Colonic mucosa (tissue), 4 donors: ENCODE measurements at regions not wholly inside any gene's neighbourhood (a gene's known extent, or its start where the extent isn't known, plus 50 kb on each side); places are given as distances from the start of the nearest gene placed in this dataset.

Experiments
- DNase-seq: peaks from one replicate; pipeline ENCODE4 v3.0.0-alpha.2; 2020
- H3K27ac ChIP-seq: fragments of 200-600 bp; one replicate; pipeline ENCODE4 v1.8.0; 2021
- H3K27me3 ChIP-seq: fragments of 200-600 bp; one replicate; pipeline ENCODE4 v1.8.0; 2021
- H3K36me3 ChIP-seq: fragments of 200-600 bp; one replicate; pipeline ENCODE4 v1.8.0; 2021
- H3K4me1 ChIP-seq: fragments of 200-600 bp; one replicate; pipeline ENCODE4 v1.8.0; 2021; ENCODE audit warnings: mild to moderate bottlenecking
- H3K4me3 ChIP-seq: fragments of 200-600 bp; one replicate; pipeline ENCODE4 v1.8.0; 2021
- H3K9ac ChIP-seq, 2 donors: one replicate each; pipeline ENCODE4 v1.7.0; 2013; ENCODE audit warnings: control low read depth in 2 of 2, low read depth in 2 of 2, low read length in 2 of 2
- H3K9me3 ChIP-seq: fragments of 200-600 bp; one replicate; pipeline ENCODE4 v1.8.0; 2021
- CTCF ChIP-seq: fragments of 200-600 bp; IDR thresholded peaks from one replicate; pipeline ENCODE4 v1.8.0; 2022; ENCODE audit warnings: antibody characterized with exemption, mild to moderate bottlenecking
- intact Hi-C: fragments of 100-400 bp; cut with DNase I; formaldehyde crosslinking; loops from one replicate; pipeline ENCODE4 v1.14.1; 2022
- donor health status: healthy.
- donor health status: DM: no; HTN: no; CAD: no.
- donor health status: DM: no; HTN: no; CAD: no.

GRCh38 chr10:106214243-106214642, 950.3 kb downstream of the SORCS1 start:
- Histone ChIP-seq H3K9me3 (no peaks in the 10 kb centered on the region), H3K36me3 (no peaks in the 10 kb centered on the region), H3K27me3 (no peaks in the 10 kb centered on the region), H3K4me3 (no peak overlapping the region), H3K9ac (no peak overlapping the region), H3K27ac (no peak overlapping the region), H3K4me1 (no peaks in the 10 kb centered on the region)
- no peak for TF ChIP-seq CTCF
- no peak for DNase-seq
- intact Hi-C loops: no loop called here

DNA sequence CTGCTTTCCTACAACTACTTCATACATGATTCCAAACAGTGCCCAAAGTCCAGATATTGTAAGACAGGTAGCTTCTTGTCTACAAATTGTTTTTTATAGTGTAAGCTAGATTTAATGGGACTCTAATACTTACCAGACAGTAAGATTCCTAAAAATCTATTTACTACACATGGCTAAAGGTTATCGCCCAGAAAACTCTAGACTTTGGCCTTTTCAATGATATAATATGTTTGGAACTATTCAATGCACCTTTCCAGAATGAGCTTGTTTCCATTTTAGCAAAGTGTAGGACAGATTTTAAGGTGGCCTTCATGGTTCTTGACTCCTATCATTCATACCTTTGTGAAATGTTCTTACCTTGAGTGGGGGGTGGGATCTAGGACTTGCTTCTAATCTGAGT, 951.0 kb downstream of the SORCS1 start:
- H3K4me3 ChIP-seq: no peak overlapping the region
- DNase-seq: no peak
- H3K9ac ChIP-seq: no peak overlapping the region
- intact Hi-C loops: no loop called here
- no peak for TF ChIP-seq CTCF
- H3K36me3 ChIP-seq: no peaks in the 10 kb centered on the region
- H3K27me3 ChIP-seq: no peaks in the 10 kb centered on the region
- H3K4me1 ChIP-seq: no peaks in the 10 kb centered on the region
- H3K27ac ChIP-seq: no peak overlapping the region
- H3K9me3 ChIP-seq: no peaks in the 10 kb centered on the region

DNA sequence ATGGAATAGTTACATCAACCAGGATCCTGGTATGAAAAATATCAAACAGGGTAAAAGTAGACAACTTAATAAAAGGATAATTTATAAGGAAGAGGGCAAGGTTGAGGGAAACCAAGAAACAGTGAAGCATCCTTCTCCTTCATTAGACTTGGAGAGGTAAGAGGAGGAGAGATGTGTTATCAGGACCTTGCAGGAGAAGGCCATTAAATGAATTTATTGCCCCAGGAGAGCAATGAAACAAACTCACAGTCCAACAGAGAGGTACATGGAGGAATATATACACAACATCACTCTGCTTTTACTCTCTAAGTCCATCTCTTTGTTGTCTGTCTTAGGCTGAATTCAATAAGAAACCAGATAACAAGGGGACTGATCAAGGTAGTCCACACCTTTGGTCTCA, 966.2 kb downstream of the SORCS1 start:
- no peaks in the 10 kb centered on the region for H3K9me3 ChIP-seq
- no peak overlapping the region for H3K4me3 ChIP-seq
- TF ChIP-seq CTCF: no peak
- no peak overlapping the region for H3K27ac ChIP-seq
- DNase-seq: no peak
- H3K4me1 ChIP-seq: no peaks in the 10 kb centered on the region
- H3K27me3 ChIP-seq: no peaks in the 10 kb centered on the region
- no peak overlapping the region for H3K9ac ChIP-seq
- H3K36me3 ChIP-seq: no peaks in the 10 kb centered on the region
- intact Hi-C loops: no loop called here

DNA sequence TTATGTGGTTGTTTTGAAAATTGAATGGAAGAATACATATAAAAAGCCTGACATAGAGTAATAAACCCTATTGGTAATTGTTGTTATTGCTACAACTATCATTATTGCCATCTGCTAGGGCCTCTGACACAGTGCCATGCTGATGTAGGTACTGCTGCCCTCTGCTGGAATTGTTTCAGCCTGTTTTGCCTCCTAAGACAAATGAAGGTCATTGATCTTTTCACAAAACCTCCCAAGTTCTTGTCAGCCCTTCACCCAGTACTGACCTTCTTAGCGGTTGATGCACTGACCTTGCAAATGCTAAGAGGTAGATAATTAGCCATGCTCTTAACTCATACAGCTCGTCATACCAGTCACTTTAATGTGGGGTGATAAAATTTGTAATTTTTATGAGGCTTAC, 975.2 kb downstream of the SORCS1 start:
- no peaks in the 10 kb centered on the region for H3K36me3 ChIP-seq
- intact Hi-C loops: no loop called here

DNA sequence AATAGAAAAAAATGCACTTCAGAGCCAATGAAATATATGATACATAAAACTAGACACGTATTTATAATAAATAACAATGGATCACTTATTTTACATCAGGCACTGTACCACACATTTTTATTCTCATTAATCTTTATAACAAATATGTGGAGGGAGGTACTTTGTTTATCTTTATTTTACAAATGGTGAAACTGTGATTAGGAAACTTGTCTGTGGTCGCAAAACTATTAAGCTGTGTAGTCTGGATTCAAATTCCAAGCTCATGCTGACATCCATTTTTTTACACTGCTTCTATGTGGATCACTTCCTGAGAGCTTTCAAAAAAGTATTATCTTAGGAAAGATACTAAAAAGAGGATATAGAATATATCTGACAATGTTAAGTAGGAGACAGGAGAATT, 978.6 kb downstream of the SORCS1 start:
- Histone ChIP-seq H3K4me1 (no peaks in the 10 kb centered on the region), H3K9ac (no peak overlapping the region), H3K27ac (no peak overlapping the region), H3K27me3 (no peaks in the 10 kb centered on the region), H3K4me3 (no peak overlapping the region), H3K9me3 (no peaks in the 10 kb centered on the region), H3K36me3 (no peaks in the 10 kb centered on the region)
- no peak for TF ChIP-seq CTCF
- no peak for DNase-seq
- intact Hi-C loops: no loop called here

More for the DNA sequence above, 975.2 kb downstream of the SORCS1 start:
- no peaks in the 10 kb centered on the region for H3K4me1 ChIP-seq
- no peak overlapping the region for H3K9ac ChIP-seq
- H3K27me3 ChIP-seq: no peaks in the 10 kb centered on the region
- H3K9me3 ChIP-seq: no peaks in the 10 kb centered on the region
- peak; percentile 16 for TF ChIP-seq CTCF
- DNase-seq: no peak
- H3K27ac ChIP-seq: no peak overlapping the region
- H3K4me3 ChIP-seq: no peak overlapping the region

GRCh38 chr10:106183041-106183440, 981.5 kb downstream of the SORCS1 start:
- no peak for TF ChIP-seq CTCF
- H3K27ac ChIP-seq: no peak overlapping the region
- no peak for DNase-seq
- H3K4me1 ChIP-seq: no peaks in the 10 kb centered on the region
- H3K4me3 ChIP-seq: no peak overlapping the region
- no peaks in the 10 kb centered on the region for H3K9me3 ChIP-seq
- H3K36me3 ChIP-seq: no peaks in the 10 kb centered on the region
- no peak overlapping the region for H3K9ac ChIP-seq
- H3K27me3 ChIP-seq: no peaks in the 10 kb centered on the region
- intact Hi-C loops: no loop called here
